Left lung (tissue), 4 donors: ENCODE measurements at regions not wholly inside any gene's neighbourhood (a gene's known extent, or its start where the extent isn't known, plus 50 kb on each side); places are given as distances from the start of the nearest gene placed in this dataset.

ENCODE experiments used
- ATAC-seq: fragments of 200-7000 bp; cut with Tn5 transposase; one replicate; pipeline ENCODE4 v1.9.1; 2020; ENCODE audit warnings: moderate library complexity
- DNase-seq, 4 donors: peaks; one replicate each; pipeline ENCODE4 v3.0.0-alpha.2; 2013 to 2020
- H3K27ac ChIP-seq, 2 donors: fragments of 200-600 bp; sonication (generic) in 1 of 2; one replicate each; pipeline versions ENCODE4 v1.5.0 to v1.8.0; 2020 to 2021
- H3K27me3 ChIP-seq, 2 donors: fragments of 200-600 bp; sonication (generic) in 1 of 2; one replicate each; pipeline versions ENCODE4 v1.5.0 to v1.8.0; 2020 to 2021
- H3K36me3 ChIP-seq, 2 donors: fragments of 200-600 bp; sonication (generic) in 1 of 2; one replicate each; pipeline versions ENCODE4 v1.5.0 to v1.8.0; 2020 to 2021
- H3K4me1 ChIP-seq, 2 donors: fragments of 200-600 bp; one replicate each; pipeline ENCODE4 v1.8.0; 2021
- H3K4me3 ChIP-seq, 2 donors: fragments of 200-600 bp; sonication (generic) in 1 of 2; one replicate each; pipeline versions ENCODE4 v1.5.0 to v1.8.0; 2020 to 2021; ENCODE audit warnings: mild to moderate bottlenecking in 1 of 2
- H3K9me3 ChIP-seq, 2 donors: fragments of 200-600 bp; sonication (generic) in 1 of 2; one replicate each; pipeline versions ENCODE4 v1.5.0 to v1.8.0; 2020 to 2021
- CTCF ChIP-seq, 2 donors: fragments of 200-600 bp; sonication (generic) in 1 of 2; IDR thresholded peaks; one replicate each; pipeline versions ENCODE4 v1.5.0 to v1.8.0; 2021; ENCODE audit warnings: antibody characterized with exemption in 2 of 2
- intact Hi-C, 2 donors: fragments of 100-400 bp; cut with DNase I; formaldehyde crosslinking; loops; one replicate each; pipeline versions ENCODE4 v1.11.2 to v1.14.2; 2022
- donor health status: DM: no; HTN: yes; CAD: no.
- donor health status: DM: no; HTN: no; CAD: no.

GRCh38 chr12:88638966-88639760 is 58.9 kb upstream of the KITLG start:
- peak; percentile 68 for ATAC-seq
- peak in 2 of 4 donors; percentile 30 to 43 for DNase-seq
- no peak overlapping the region for H3K4me3 ChIP-seq
- H3K27ac ChIP-seq, result peak overlapping the region; percentile 33 to 62
- no peak for TF ChIP-seq CTCF (IDR thresholded peaks at IDR 0.05)
- no peaks in the 10 kb centered on the region for H3K27me3 ChIP-seq
- no peaks in the 10 kb centered on the region for H3K36me3 ChIP-seq
- H3K9me3 ChIP-seq, result no peaks in the 10 kb centered on the region
- intact Hi-C loops, result no loop called here
- peaks cover 0 to 13% of the 10 kb centered on the region in 2 donors for H3K4me1 ChIP-seq

GRCh38 chr12:88638388-88638787 is 58.1 kb upstream of the KITLG start:
- peaks cover 0 to 13% of the 10 kb centered on the region in 2 donors for H3K4me1 ChIP-seq
- DNase-seq (no peak), ATAC-seq (peak; percentile 44)
- H3K9me3 ChIP-seq, result no peaks in the 10 kb centered on the region
- H3K27me3 ChIP-seq, result no peaks in the 10 kb centered on the region
- intact Hi-C loops, result no loop called here
- no peak overlapping the region for H3K4me3 ChIP-seq
- TF ChIP-seq CTCF (IDR thresholded peaks at IDR 0.05), result no peak
- no peaks in the 10 kb centered on the region for H3K36me3 ChIP-seq
- peak overlapping the region; percentile 33 to 62 for H3K27ac ChIP-seq

GRCh38 chr12:88634008-88634407 is 53.7 kb upstream of the KITLG start:
- H3K4me1 ChIP-seq, result peaks cover 0 to 9% of the 10 kb centered on the region in 2 donors
- H3K4me3 ChIP-seq, result no peak overlapping the region
- TF ChIP-seq CTCF (IDR thresholded peaks at IDR 0.05), result no peak
- no peaks in the 10 kb centered on the region for H3K27me3 ChIP-seq
- no peak for DNase-seq
- no peaks in the 10 kb centered on the region for H3K9me3 ChIP-seq
- H3K27ac ChIP-seq, result no peak overlapping the region
- intact Hi-C loops, result no loop called here
- no peaks in the 10 kb centered on the region for H3K36me3 ChIP-seq
- ATAC-seq, result no peak

GRCh38 chr12:88633312-88633711 is 53.0 kb upstream of the KITLG start:
- Histone ChIP-seq H3K27ac (no peak overlapping the region), H3K4me1 (peaks cover 0 to 2% of the 10 kb centered on the region in 2 donors), H3K27me3 (no peaks in the 10 kb centered on the region), H3K36me3 (no peaks in the 10 kb centered on the region), H3K9me3 (no peaks in the 10 kb centered on the region), H3K4me3 (no peak overlapping the region)
- peak in 1 of 2 donors; percentile 24 for TF ChIP-seq CTCF (IDR thresholded peaks at IDR 0.05)
- intact Hi-C loops, result no loop called here
- ATAC-seq, result no peak
- no peak for DNase-seq

GRCh38 chr12:88630561-88630960 is 50.3 kb upstream of the KITLG start:
- Histone ChIP-seq H3K4me1 (no peaks in the 10 kb centered on the region), H3K36me3 (no peaks in the 10 kb centered on the region), H3K27ac (no peak overlapping the region), H3K9me3 (no peaks in the 10 kb centered on the region), H3K27me3 (no peaks in the 10 kb centered on the region), H3K4me3 (no peak overlapping the region)
- no peak for TF ChIP-seq CTCF (IDR thresholded peaks at IDR 0.05)
- peak in 2 of 4 donors; percentile 53 to 55 for DNase-seq
- no peak for ATAC-seq
- intact Hi-C loops, result no loop called here
